DMS153 treated with DMSO at 0.1 percent for 48 hours (cell line): ENCODE measurements at regions not wholly inside any gene's neighbourhood (a gene's known extent, or its start where the extent isn't known, plus 50 kb on each side); places are given as distances from the start of the nearest gene placed in this dataset.

Source experiments
- DNase-seq: peaks from one replicate; lab custom pipeline; 2025; ENCODE audit not compliant: unreplicated experiment; lab: John Stamatoyannopoulos, UW

- no peak for DNase-seq
Measured at GRCh38 chr16:52055381-52055780, 491.6 kb downstream of the TOX3 start.

GRCh38 chr16:52054326-52054725 lies 492.6 kb downstream of the TOX3 start:
- DNase-seq, result no peak

- no peak for DNase-seq
Measured at GRCh38 chr16:52052818-52053217, 494.1 kb downstream of the TOX3 start.

GRCh38 chr16:52051414-52052172 lies 495.4 kb downstream of the TOX3 start:
- DNase-seq, result no peak

GRCh38 chr16:52050418-52050817 lies 496.5 kb downstream of the TOX3 start:
- DNase-seq, result no peak

- no peak for DNase-seq
Measured at GRCh38 chr16:52035436-52035835, 511.5 kb downstream of the TOX3 start.

- no peak for DNase-seq
Measured at GRCh38 chr16:52034830-52035229, 512.1 kb downstream of the TOX3 start.

GRCh38 chr16:52033992-52034391 lies 513.0 kb downstream of the TOX3 start:
- no peak for DNase-seq

GRCh38 chr16:52022980-52023379 lies 524.0 kb downstream of the TOX3 start:
- no peak for DNase-seq

- DNase-seq, result no peak
Measured at GRCh38 chr16:52022177-52022576, 524.8 kb downstream of the TOX3 start.

- no peak for DNase-seq
Measured at GRCh38 chr16:52016387-52016786, 530.6 kb downstream of the TOX3 start.

GRCh38 chr16:52005551-52005950 lies 541.4 kb downstream of the TOX3 start:
- DNase-seq, result no peak

GRCh38 chr16:52004343-52004742 lies 542.6 kb downstream of the TOX3 start:
- DNase-seq, result no peak

- DNase-seq, result no peak
Measured at GRCh38 chr16:52002026-52002425, 544.9 kb downstream of the TOX3 start.

GRCh38 chr16:51996516-51996915 lies 550.4 kb downstream of the TOX3 start:
- no peak for DNase-seq

- DNase-seq, result peak; percentile 88
Measured at GRCh38 chr16:51994597-51994996, 552.3 kb downstream of the TOX3 start.

GRCh38 chr16:51989637-51990230 lies 557.2 kb downstream of the TOX3 start:
- no peak for DNase-seq

GRCh38 chr16:51988977-51989376 lies 558.0 kb downstream of the TOX3 start:
- no peak for DNase-seq

- no peak for DNase-seq
Measured at GRCh38 chr16:51987519-51987918, 559.4 kb downstream of the TOX3 start.

GRCh38 chr16:51986717-51987116 lies 560.2 kb downstream of the TOX3 start:
- no peak for DNase-seq

GRCh38 chr16:51986301-51986700 lies 560.6 kb downstream of the TOX3 start:
- no peak for DNase-seq

- no peak for DNase-seq
Measured at GRCh38 chr16:51985126-51985525, 561.8 kb downstream of the TOX3 start.

- no peak for DNase-seq
Measured at GRCh38 chr16:51984395-51984794, 562.5 kb downstream of the TOX3 start.
